ENCODE measurements at regions not wholly inside any gene's neighbourhood (a gene's known extent, or its start where the extent isn't known, plus 50 kb on each side); places are given as distances from the start of the nearest gene placed in this dataset.

GRCh38 chr2:155054712-155055111, 356.2 kb downstream of the KCNJ3 start:
- TF ChIP-seq CTCF (IDR thresholded peaks at IDR 0.05 in 4 of 5, conservative IDR thresholded peaks at IDR 0.05 in 1 of 5) (no peak), POLR2A (IDR thresholded peaks at IDR 0.05) (no peak)
